Mucosa of gallbladder (tissue), 1 donor: ENCODE measurements at regions not wholly inside any gene's neighbourhood (a gene's known extent, or its start where the extent isn't known, plus 50 kb on each side); places are given as distances from the start of the nearest gene placed in this dataset.
"Not testable (repeated sequence)": the region's sequence is repeated elsewhere in the genome, so short reads cannot be mapped to it uniquely, and the experiment has no call there.

ENCODE experiments used
- DNase-seq: peaks from one replicate; pipeline ENCODE4 v3.0.0-alpha.2; 2020; ENCODE audit warnings: low spot score
- donor health status: DM: no; HTN: no; CAD: no.

DNA sequence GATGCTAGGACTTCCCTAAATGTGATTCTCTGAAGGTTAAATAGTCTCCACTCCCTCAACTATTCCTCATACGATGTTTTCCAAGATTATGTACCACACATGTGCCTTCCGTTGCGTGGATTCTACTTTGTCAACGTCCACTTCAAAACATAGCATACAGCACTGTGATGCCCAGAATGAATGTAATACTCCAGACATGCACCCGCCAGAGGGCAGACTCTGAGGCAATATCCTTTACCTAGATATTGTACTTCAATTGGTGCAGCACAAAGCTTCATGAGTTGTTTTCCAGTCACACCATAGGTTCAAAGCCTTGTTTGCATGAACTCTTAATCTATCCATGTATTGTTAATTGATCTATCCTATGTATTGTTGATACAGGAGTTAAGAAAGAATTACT, 201.0 kb upstream of the NABP1 start:
- no peak for DNase-seq

GRCh38 chr2:191478799-191479679, 198.9 kb upstream of the NABP1 start:
- peak; percentile 81 for DNase-seq

DNA sequence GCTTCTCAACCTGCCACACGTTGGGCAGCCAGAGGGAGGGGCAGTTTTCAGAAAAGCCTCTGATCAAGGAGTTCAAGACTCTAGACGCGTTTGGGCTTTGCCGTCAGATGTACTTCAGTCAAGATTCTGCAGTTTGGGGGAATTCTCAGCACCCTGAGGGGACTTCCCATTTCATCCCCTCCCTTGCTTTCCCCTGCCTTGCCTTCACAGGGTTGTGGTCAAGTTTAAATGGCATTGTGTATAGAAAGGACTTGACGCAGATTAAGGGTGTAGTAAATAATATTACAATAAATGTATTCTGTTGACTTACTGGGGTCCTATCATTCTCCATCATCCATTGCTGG, 198.3 kb upstream of the NABP1 start:
- no peak for DNase-seq

DNA sequence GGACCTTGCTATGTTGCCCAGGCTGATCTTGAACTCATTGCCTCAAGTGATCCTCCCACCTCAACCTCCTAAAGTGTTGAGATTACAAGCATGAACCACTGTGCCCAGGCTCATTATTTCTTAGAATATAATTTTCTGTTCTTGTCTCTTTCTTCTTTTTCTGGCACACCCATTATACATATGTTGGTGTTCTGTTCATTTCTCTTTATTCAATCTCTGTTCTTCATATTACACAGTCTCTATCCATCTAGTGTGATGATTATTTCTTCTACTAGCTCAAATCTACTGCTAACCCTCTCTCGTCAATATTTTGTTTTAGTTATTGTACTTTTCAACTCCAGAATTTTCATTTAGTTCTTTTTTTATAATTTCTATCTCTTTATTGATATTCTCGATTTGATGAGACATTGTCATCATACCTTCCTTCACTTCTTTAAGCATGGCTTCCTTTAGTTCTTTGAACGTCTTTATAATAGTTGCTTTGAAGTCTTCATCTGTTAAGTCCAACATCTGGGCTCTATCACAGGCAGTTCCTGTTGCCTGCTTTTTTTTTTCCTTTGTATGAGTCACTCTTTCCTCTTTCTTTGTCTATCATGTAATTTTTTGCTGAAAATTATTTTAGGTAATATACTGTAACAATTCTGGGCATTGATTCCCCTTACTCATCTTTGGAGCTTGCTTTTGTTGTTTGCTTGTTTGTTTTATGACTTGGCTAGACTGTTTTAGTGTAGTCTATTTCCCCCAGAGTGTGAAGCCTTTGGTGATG, 196.4 kb upstream of the NABP1 start:
- DNase-seq, result no peak

DNA sequence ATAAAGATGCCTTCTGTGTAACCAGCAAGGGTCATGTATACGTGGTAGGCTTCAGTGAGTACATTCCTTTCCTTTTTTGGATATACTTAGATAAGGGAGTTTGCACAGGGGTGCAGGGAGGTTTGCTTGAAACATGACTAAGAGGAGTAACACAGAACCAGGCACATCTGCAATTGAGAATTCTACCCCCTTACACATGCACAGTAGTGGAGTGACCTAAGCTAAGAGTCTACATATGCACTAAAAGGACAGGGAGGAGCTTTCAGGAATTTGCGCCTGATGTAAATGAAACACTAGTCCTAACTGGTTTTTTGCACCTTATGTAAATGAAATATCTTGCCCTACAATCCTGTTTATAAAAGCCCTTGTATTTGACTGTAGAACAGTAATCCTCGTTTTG, 194.8 kb upstream of the NABP1 start:
- DNase-seq, result no peak

GRCh38 chr2:191486584-191487320, 191.2 kb upstream of the NABP1 start:
- DNase-seq, result no peak

- peak; percentile 28 for DNase-seq
These were observed 189.8 kb upstream of the NABP1 start for GRCh38 chr2:191488135-191488534.

DNA sequence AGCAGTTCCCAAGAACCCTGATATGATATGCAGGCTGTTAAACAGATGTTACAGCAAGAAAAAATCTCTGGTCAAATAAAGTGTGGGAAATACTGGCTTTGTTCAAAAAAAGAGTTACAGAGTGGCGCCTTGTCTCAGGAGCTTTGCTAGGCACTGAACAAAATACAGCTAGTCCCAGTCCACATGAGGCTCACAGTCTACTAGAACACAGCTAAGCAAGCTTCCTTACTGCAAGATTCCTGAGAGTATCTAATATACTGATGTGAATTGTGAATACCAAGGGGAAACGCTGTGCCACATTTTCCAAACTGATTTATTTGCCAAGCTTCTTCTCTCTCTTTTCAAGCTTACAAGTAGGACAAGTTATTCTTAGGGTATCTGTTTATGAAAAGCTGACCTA, 188.8 kb upstream of the NABP1 start:
- DNase-seq, result no peak

- no peak for DNase-seq
These were observed 181.1 kb upstream of the NABP1 start for GRCh38 chr2:191496838-191497237.

- DNase-seq, result no peak
These were observed 180.1 kb upstream of the NABP1 start for GRCh38 chr2:191497822-191498221.

DNA sequence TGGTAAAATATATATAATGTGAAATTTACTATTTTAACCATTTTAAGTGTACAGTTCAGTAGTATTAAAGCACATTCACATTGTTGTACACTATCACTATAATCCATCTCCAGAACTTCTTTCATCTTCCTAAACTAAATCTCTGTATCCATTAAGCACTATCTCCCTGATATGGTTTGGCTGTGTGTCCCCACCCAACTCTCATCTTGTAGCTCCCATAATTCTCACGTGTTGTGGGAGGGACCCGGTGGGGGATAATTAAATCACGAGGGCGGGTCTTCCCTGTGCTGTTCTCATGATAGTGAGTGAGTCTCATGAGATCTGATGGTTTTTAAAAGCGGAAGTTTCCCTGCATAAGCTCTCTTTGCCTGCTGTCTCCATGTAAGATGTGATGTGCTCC, 178.9 kb upstream of the NABP1 start:
- DNase-seq, result no peak

GRCh38 chr2:191499874-191500565, 177.9 kb upstream of the NABP1 start:
- no peak for DNase-seq

- no peak for DNase-seq
These were observed 177.4 kb upstream of the NABP1 start for GRCh38 chr2:191500566-191500883.

- DNase-seq, result no peak
These were observed 176.9 kb upstream of the NABP1 start for GRCh38 chr2:191500884-191501560.

DNA sequence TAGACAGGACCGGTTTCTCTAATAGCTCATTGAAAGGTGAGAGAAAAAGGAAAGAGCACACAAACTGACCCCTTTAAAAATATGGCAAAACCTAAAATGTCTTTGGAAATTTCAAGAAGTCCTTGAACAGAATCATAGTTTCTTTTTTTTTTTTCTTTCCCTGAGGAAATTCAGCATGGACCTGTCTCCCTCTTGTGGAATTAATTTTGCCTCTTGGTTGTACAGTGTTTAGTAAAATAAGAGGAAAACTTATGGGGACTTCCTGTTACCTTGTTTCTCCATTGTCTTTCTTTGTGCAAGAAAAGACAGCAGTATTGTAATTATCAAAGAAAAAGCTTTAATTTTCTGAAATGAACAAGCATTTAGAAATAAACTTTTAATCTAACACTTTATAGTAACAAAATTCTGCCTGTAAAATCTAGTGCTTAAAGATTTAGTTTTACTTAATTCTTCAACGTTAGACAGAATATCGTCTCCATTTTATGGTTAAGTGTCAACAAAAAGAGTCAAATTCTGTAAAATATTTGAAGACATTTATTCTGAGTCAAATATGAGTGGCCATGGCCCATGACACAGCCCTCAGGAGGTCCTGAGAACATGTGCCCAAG, 176.3 kb upstream of the NABP1 start:
- no peak for DNase-seq

GRCh38 chr2:191506515-191506914, 171.4 kb upstream of the NABP1 start:
- no peak for DNase-seq

DNA sequence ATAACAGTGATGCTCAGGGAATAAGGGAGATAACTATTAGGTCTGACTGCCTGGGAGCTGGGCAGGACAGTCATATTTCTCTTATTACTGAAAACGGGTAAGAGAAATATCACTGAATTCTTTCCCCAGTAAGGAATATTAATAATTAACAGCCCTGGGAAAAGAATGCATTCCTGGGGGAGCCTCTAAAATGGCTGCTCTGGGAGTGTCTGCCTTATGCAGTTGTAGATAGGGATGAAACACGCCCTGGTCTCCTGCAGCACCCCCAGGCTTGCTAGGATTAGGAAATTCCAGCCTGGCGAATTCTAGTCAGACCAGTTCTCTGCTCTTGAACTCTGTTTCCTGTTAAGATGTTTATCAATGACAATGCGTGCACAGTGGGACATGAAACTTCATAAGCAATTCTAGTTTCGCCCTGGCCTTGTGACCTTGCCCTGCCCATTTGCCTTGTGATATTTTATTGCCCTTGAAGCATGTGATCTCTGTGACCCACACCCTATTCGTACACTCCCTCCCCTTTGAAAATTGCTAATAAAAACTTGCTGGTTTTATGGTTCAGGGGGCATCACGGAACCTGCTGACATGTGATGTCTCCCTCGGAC, 170.6 kb upstream of the NABP1 start:
- DNase-seq, result not testable (repeated sequence)

- DNase-seq, result no peak
These were observed 169.2 kb upstream of the NABP1 start for GRCh38 chr2:191508738-191509137.

- DNase-seq, result no peak
These were observed 165.6 kb upstream of the NABP1 start for GRCh38 chr2:191512216-191512835.

DNA sequence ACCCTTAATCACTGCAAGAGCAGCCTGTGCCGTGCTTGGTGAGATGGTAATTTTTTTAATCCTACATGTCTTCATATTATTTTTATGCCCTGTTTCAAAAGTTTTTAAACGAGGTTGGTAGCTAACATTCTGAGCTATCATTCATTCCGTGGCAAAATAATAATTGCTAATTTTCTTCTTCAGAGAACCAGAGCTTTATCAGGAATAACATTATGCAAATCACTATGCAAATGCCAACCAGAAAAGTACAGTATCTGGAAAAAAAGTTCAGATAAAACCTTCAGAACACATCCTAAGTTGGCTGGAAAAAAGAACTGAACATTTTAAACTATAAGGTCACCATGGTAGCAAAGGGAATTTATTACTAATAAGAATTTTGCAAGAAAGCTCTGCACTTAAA, 165.1 kb upstream of the NABP1 start:
- no peak for DNase-seq
